GM19438 (cell line): ENCODE measurements at regions not wholly inside any gene's neighbourhood (a gene's known extent, or its start where the extent isn't known, plus 50 kb on each side); places are given as distances from the start of the nearest gene placed in this dataset.
"Not testable (repeated sequence)": the region's sequence is repeated elsewhere in the genome, so short reads cannot be mapped to it uniquely, and the experiment has no call there.

Experiments used
- ATAC-seq: cut with Tn5 transposase; IDR thresholded peaks from one replicate; pipeline ENCODE4 v1.9.1; 2021; ENCODE audit warnings: low read depth; ENCODE audit not compliant: unreplicated experiment

DNA sequence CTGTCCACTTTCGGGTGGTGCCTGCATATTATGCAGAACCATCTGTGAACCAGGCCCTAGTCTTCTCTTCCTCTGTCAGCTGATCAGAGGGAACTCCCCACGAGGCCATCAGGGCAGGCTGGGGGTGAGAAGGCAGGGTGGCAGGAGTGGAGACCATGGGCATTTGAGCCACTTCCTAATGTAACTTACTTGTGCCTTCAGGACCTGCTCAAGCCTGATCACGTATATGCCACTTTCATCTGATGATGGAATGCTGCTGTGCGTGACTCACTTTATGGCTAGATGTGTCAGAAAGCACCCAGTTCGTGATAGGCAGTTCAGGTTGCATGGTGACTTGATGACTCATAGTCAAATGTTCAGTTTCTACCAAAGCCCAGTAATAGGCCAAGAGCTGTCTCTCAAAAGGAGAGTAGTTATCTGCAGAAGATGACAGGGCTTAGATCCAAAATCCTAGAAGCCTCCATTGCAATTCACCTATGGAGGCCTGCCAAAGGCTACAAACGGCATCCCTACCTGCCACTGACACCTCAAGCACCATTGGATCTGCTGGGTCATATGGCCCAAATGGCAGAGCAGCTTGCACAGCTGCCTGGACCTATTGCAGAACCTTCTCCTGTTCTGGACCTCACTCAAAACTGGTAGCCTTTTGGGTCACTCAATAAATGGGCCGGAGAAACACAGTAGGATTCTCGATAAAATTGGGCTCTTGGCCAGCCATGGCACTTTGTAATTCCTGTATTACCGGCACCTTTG is 197.7 kb upstream of the PROK2 start:
- ATAC-seq = not testable (repeated sequence)

DNA sequence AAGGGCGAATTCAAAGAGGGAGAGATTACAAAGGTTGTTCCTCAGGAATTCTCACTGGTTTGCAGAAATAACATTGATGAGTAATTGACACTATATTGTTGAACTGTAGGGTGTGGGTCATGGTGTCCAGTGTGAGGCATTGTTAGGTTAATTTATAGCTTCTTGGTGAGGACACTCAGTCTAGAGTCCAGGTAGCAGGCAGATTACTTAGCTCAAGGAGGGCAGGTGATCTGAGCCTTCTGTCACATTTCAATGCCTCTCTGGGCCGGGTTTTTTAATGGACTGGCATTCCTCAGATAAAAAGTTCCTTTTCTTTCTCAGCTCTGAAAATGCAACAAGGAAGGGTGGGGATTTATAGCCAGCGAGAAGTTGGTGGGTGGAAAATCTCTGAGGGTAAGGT is 194.2 kb upstream of the PROK2 start:
- no peak for ATAC-seq

DNA sequence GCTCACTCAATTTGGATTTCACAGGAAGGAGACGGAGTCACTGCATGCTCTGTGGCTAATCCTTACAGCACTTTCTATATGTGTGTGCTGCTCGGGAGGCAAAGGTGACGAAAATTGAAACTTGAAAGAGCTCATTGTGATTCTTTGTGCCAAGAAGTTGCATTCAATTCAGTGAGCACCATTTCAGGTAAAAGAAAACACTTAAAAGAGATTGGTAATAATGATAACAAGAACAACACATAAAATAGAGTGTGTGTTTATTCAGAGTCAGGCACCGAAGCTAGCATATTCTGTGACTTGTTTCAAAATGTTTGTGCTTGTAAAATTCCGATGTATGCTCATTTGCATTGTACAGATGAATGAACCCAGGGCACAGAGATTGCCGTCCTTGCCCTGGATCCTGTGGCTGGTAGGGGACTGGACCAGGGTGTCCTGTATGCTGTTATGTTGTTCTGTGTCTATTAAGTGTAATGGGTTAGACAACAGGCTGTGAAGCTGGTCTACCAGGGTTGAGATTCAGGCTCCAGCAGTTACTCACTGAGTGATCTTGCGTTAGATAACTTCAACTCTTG is 193.3 kb upstream of the PROK2 start:
- ATAC-seq = peak; percentile 82

DNA sequence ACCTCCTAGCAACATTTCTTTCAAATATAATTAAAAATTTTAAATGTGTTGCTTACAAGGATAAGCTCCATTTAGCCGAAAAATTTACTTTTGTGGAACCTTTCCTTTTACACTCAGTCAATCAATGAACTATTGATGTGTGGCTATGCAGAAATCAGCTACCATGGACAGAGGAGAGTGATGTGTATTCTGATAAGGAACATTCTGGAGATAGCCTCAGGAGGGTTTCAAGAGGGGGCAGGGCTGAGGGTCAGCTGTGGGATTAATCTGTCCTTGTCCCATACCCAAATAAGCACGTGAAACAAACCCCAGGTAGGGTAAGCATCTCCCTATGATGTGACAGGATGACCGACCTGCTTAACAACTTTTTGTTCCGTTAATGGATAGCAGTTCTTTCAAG is 192.6 kb upstream of the PROK2 start:
- ATAC-seq = no peak

DNA sequence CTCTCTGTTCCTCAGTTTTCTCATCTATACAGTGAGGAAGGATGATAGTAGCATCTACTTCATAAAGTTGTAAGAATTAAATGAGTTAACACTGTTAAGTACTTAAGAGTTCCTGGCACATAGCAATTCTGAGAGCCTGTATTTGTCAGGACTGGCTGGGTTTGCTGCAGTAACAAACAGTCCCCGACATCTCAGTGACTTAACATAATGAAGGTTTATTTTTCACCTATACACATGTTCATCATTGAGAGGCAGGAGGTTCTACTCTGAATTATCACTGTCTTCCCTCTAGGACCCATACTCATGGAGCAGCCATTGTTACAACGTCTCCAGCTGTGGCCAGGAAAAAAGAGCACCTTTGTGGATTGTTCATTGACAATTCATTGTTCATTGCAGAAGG is 190.6 kb upstream of the PROK2 start:
- no peak for ATAC-seq

DNA sequence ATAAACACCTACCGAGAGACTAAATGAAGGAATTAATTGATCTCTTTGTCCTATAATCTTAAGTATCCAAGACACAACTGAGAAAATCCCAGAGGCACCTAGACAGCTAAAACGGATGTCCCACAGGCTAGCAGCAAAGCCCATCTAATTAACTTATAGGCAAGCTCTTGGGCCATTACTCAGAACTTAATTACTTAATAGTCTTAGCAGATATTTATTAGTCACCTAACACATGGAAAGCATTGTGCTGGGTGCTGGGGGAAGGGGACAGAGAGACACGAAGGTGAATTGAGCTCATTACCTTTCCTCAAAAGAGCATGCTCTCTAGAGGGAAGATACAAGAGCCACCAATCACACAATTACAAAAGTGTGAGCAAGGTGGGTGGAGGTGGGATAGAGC is 189.8 kb upstream of the PROK2 start:
- no peak for ATAC-seq

DNA sequence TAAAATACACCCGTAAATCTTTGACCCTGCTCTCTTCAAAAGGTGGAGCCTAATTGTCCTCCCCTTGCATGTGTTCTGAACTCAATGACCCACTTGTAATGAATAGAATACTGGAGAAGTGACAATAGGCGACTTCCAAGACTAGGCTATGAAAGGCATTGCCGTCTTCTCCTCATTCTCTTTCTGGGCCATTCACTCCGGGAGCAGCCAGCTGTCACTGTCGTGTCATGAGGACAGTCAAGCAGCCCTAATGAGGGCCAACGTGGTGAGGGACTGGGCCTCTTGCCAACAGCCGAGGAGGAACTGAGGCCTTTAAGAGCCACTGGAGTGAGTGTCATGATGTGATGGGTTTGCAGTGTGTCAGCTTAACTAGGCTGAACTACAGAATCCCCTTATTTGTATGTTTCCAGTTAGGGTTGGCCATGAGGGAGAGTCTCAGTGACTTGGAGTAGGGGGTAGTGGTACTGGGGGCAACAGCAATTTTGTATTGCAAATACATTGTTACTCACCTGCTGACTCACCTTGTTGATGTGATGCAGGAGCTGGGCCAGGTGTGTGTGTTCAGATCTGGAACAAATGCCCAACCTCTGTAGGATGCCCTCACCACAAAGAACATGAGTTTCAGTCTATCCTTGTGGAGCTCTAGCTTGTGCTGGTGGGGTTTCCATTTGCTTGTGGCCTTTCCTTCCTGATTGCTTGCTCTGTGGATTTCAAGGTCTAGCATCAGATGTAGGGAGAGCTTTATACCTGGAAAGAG is 188.5 kb upstream of the PROK2 start:
- no peak for ATAC-seq

DNA sequence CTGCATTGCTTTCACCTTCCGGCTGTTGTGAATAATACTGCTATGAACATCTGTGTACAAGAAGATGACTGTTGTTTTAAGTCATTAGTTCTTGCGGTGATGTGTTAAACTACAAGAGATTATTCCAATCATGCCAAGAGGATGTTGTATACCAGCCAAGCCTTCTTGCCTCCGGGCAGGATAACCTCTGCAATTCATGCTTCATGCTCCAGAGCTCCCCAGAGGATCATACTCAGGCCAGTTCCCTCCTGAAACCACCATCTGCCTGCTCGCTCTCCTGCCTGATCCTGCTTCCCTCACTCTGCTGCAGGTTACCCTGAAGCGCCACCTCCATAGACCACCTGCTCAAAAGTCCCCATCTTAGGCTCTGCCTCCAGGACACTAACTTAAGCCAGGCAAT is 187.1 kb upstream of the PROK2 start:
- no peak for ATAC-seq

DNA sequence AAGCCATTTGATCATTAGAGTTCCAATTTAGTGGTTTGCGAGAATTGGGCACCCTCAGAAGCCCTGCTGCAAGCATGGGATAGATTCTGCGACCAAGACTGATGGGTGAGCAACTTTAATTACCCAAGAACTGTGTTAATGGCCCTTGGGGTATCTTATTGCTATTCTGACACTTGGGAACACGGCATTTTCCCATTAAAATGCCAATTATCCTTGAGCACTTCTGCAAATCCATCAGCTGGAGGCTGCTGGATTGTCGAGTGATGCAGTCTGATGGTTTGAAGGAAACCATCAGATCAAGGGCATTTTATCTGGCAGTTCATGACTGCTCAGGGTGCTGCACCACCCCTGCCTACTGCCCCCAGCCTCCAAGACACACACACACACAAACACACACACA is 183.6 kb upstream of the PROK2 start:
- ATAC-seq = no peak

DNA sequence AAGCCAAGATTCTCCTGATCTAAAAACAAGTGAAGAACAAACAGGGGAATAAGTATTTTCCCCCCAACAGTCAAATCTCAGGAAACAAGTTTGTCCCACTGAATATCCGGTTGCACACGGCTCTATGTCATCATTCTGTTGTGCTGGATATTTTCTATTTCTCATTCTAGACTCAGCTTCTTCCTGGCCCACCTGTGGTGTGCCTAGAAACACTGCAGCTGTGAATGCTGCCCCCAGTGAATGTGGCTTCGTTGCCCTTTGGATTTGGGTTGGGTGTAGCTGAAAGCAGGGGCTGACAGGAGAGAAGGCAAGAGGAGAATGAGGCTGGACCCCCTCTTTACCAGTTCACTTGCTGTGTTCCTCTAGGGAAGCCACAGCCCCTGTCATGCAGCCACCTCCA is 181.2 kb upstream of the PROK2 start:
- no peak for ATAC-seq

DNA sequence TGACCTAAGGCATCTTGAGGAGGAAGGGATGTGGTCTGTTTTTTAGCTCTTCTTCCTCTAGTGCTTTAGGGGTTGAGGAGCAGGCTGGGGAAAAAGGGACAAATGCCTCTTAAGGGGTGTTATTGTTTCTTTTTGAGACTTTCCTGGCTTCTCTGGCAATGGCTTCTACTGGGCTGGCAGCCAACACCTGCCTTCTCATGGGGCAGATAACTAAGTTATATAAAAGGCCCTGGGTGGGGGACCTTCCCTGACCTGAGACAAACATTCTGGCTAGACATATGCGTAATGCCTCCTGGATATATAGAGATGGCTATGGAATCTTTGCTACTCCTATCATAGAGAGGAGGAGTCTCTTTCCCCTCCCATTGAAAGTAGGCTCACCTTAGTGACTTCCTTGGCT is 179.2 kb upstream of the PROK2 start:
- ATAC-seq = no peak

DNA sequence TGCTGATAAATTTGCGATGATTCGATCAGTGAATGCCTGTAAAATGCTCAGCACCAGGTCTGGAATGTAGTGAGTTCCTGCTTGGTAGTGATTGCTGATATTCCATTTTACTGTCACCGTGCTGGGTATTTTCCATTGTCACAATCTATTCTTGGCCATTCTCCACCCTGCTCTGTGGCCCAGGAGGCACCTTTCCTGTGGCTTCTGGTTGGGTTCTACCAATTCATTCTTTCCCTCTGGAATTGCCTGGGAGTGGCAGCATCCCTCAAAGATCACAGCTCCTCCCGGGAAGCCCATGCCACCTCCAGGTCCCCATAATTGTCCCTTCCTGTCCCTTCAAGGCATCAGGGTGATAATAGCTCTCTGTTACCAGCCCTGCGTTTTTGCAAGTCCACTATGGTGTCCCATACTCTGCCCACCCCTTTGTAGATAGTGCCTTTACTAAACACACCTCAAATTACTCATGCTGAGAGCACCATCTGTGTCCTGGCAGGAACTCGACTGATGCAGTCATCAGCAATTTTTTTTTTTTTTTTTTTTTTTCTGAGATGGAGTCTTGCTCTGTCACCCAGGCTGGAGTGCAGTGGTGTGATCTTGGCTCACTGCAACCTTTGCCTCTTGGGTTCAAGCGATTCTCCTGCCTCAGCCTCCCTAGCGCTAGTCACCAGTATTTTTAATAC is 177.8 kb upstream of the PROK2 start:
- no peak for ATAC-seq

DNA sequence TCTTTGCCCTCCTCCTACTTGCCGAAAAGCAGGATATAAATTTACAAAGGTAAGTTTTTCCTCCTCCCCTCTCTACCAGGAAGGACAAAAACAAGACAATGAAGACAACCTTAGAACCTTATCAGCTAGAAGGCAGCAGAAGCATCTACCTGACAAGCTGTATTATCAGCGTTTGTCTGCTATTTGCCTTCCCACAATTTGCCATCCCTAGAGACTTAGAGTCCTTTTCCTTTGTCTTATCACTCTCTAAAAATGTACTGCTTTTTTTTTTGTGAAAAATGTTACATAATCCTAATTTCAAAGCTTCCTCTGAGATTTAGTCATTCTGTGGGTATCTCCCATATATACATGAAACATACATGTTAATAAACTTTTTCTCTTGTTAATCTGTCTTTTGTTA is 176.9 kb upstream of the PROK2 start:
- no peak for ATAC-seq

DNA sequence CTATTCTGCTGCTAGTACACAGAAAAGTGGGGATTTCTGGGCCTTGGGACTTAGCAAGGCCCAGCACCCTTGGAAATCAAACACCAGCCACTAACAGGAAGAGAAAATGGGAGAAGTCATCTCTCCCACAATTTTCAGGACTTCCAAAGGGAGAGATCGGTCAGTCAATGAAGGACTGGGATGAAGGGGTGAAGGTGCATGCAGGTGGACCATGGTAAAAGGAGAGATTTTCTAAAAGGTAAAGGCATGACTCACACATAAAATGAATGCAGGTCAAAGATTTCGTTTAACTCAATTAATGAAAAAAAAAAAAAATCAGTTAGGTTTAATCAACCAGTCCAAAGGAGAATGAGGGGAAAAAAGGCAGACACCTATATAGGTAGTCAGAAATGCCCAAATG is 176.4 kb upstream of the PROK2 start:
- ATAC-seq = no peak

DNA sequence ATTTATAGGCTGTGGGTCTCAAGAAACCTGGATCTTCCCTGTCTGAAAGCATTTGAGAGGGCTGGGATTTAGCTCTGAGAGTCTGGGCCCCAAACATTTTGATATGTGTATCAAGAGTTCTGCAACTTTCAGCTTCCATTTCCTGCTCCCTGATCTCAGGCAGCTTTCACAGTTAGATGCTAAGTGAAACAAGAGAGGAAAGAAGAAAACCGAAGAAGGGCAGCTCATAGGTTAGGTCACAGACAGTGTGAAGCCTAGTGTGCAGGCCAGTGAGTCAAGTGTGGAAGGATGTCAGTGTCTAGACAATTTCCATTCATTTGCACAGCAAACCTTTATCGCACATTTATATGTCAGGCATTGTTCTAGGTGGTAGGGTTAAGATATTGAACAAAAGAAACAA is 173.6 kb upstream of the PROK2 start:
- ATAC-seq = no peak

DNA sequence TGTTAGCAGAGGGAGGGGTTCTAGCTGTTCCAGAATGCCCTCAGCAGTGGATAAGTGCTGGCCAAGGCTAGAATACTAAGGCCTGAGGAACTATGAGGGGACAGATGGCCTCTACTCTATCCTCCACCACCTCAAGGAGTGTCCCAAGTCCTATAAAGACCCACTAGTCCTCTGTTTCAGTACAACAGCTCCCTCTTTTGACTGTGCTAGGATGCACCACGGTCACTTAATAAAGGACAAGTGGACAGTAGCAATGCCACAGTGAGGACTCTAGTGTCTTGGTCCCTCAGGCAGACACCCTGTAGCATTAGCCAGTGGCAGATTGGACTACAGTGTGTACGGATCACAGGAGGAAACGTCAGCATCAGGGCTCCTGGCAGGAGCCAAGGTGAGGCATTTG is 171.8 kb upstream of the PROK2 start:
- no peak for ATAC-seq

DNA sequence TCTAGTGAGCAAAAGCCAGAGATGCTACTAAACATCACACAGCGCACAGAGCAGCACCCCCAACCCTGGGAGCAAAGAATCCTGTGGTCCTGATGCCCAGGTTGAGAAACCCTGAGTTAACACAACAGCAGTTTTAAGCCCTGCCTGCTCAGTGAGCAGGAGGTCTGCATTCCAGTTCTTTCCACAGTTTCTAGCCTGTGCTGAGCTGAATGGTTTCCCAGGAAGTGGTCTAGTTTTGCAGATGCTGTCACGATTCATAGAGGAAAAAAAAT is 171.1 kb upstream of the PROK2 start:
- ATAC-seq = no peak

DNA sequence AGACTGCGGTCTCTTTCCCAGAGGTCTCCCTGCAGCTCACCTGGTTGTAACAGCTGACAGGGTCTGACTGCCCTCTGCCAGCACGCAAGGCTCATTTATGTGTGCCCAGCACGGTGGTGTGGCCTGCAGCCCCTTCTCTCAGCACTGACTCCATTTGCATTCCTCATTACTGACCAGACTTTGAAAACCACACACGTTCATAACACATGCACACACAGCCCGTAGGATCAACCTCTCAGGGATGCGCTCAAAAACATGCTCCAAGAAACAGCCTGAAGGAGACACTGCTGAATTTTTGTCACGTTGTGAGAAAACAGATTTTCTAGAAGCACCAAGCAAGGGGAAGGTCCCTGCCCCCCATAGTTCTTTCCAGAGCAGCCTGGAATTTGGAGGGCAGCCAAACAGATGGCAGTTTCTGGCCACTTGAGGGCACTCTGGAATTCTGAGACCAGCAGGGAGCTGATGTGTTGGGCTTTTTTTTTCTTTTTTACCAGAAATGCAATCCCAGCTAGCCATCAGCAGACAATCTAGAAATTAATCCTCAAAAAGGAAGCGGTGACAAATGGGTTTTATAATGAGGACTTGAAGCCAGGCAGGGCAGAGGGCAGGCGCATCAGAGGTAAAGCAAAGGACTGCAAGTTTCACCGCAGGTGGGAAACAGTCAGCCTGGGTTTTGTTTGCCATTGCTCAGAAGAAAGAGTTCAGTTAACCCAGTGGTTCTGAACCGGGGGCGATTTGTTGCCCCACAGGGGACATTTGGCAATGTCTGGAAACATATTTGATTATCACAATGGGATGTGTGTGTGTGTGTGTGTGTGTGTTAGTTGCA is 170.5 kb upstream of the PROK2 start:
- no peak for ATAC-seq

DNA sequence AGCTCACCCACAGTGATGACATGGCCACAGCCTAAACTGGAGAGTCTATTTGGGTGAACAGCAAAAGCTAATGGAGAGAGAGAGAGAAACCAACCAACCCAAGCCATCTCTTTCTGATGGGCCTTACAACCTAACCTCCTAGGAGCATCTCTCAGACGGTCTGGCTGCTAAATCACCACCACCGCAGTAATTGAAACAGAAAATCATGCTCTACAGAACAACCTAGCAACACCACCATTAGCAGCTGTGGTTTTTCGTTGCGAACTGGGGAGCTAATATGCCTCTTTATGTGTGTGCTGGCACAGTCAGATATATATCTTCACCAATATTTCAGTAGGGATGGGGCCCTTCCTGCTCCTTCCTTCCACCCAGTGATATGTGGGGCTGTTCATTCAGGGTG is 166.9 kb upstream of the PROK2 start:
- no peak for ATAC-seq

DNA sequence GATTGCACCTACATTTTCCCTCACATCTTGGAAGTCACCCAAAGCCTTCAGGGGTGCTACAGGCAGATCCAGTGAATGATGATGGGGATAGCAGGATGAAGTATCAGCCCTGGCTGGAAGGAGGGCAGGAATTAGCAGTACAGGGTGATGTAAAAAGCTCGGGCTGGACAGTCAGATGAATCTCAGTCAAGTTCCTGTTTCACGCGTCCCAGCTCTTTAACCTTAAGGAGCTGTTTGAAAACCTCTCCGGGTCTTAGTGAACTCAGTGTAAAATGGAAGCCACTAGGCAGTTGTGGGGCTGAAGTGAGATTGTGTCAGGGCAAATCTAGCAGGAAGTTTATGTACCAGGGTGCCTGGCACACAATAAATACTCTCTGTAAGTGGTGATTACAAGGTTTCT is 166.4 kb upstream of the PROK2 start:
- ATAC-seq = no peak

DNA sequence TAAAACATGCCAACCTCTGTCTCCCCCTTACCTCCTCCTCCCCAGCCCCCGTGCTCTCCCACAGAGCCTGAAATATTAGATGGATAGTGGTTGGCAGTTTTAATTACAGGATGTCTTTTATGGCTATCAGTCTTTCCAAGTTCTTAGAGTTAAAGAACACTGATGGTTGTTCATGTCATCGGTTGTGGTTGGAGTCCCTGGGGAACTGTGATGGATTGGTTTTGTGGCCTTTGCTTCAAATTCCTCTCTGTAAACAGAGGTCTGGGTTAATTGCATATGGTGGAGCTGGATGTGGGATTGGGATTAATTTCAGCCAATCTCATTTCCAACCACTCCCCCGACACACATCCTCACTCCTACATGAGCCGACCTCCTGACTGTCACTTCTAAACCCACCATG is 164.5 kb upstream of the PROK2 start:
- no peak for ATAC-seq
